ENCODE measurements at regions not wholly inside any gene's neighbourhood (a gene's known extent, or its start where the extent isn't known, plus 50 kb on each side); places are given as distances from the start of the nearest gene placed in this dataset.

DNA sequence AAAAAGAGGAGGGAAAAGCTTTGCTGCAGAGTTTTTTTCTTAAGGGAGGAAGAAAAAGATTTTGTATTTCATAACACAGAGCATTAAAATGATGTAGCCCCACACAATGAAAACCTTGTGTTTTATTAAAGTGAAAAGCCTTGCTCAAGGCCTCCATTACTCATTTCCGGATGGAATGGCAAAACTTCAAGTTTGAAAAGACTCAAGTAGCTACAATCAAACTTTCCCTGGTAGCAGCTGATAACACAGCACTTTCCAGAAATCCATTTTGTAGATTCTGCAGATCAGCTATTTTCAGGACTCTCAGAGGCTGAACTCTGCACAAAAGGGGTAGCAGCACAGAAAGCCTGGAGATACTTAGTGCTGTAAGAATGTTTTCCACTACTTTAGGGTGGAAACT lies 374.8 kb downstream of the NFIB start:
- Histone ChIP-seq H3K9ac (ENCODE audit: low read length) (no peak overlapping the region), H3K4me1 (ENCODE audit: insufficient read depth, low read length) (no peaks in the 10 kb centered on the region), H3K4me3 (ENCODE audit: low read depth in 1 of 2, low read length in 2 of 2) (no peak overlapping the region), H3K36me3 (ENCODE audit: insufficient read depth, low read length) (no peaks in the 10 kb centered on the region), H3K9me3 (ENCODE audit: low read length) (no peaks in the 10 kb centered on the region), H3K27me3 (ENCODE audit: control insufficient read depth in 1 of 2, insufficient read depth in 2 of 2, low read length in 2 of 2) (no peaks in the 10 kb centered on the region), H3K27ac (ENCODE audit: low read depth, low read length) (no peak overlapping the region)

DNA sequence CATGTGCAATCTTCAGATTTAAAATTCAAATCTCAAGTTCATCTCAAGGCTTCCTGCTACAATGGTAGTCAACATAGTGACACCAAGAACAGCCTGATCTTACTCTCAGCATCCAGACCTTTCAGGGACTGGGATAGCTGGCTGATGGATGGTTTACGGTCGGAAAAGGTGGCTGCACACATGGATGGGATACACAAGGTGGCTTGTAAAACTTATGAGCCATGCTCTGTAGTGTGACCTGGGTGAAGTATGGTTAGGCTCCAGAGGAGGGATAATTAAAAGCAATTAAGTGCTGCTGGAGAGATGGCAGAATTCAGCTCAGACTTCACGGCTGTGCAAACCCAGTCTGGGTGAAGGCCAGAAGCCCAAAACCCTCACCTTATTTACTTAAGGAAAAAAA lies 379.5 kb downstream of the NFIB start:
- no peaks in the 10 kb centered on the region for H3K9me3 ChIP-seq (ENCODE audit: low read length)
- no peak overlapping the region for H3K9ac ChIP-seq (ENCODE audit: low read length)
- no peak overlapping the region for H3K27ac ChIP-seq (ENCODE audit: low read depth, low read length)
- no peaks in the 10 kb centered on the region for H3K4me1 ChIP-seq (ENCODE audit: insufficient read depth, low read length)
- H3K27me3 ChIP-seq (ENCODE audit: control insufficient read depth in 1 of 2, insufficient read depth in 2 of 2, low read length in 2 of 2), result no peaks in the 10 kb centered on the region
- H3K4me3 ChIP-seq (ENCODE audit: low read depth in 1 of 2, low read length in 2 of 2), result no peak overlapping the region
- no peaks in the 10 kb centered on the region for H3K36me3 ChIP-seq (ENCODE audit: insufficient read depth, low read length)

DNA sequence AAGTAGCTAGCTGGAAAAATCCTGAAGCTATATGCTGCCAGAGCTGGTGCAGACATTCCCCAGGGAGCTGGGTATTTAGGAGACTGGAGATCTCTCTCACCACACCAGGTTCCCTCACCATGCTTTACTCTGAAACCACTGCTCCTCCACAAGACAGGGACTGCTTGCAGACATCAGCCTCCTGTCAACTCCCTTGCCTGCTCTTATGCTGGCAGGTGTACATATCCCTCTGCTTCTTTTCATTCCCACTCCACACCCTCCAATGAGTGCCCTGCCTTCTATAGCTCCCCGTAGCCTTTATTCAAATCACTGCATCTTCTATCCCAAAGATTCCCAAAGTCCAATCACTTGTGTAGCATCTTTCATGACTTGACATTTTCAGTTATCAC lies 380.7 kb downstream of the NFIB start:
- Histone ChIP-seq H3K9ac (ENCODE audit: low read length) (no peak overlapping the region), H3K27me3 (ENCODE audit: control insufficient read depth in 1 of 2, insufficient read depth in 2 of 2, low read length in 2 of 2) (no peaks in the 10 kb centered on the region), H3K4me1 (ENCODE audit: insufficient read depth, low read length) (no peaks in the 10 kb centered on the region), H3K36me3 (ENCODE audit: insufficient read depth, low read length) (no peaks in the 10 kb centered on the region), H3K27ac (ENCODE audit: low read depth, low read length) (no peak overlapping the region), H3K4me3 (ENCODE audit: low read depth in 1 of 2, low read length in 2 of 2) (no peak overlapping the region), H3K9me3 (ENCODE audit: low read length) (no peaks in the 10 kb centered on the region)

DNA sequence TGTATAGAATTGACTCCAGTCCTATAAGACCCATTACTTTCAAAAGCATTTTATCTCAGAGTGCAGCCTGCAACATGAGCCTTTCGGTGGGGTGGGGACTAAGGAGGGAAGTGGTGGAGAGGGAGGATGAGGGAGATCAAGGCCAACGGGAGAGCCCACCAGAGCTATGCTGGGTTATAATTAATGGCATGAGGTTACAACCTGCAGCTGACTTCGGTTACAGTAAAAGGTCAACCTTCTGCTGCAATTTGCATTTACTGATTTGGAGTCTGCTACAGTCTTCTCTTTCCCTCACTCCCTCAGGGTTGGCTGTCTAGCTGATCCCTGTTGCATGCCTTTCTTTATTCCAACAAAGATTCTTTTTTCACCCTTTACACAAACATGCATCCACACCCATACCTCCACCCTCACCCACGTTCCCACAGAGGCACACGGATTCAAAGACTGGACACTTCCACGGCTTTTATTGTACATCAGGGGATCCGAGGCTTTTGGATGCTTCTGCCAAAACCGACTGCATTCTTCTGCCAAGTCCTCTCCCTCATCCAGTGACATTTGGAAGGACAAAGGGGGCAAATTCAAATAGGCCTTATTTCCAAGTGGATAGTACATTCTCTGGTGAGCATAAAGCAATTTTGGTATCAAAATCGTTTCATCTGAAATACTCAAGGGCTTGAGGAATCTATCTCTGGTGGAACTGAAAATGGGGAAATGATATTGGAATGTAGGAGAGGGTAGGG lies 381.2 kb downstream of the NFIB start:
- H3K36me3 ChIP-seq (ENCODE audit: insufficient read depth, low read length), result no peaks in the 10 kb centered on the region

DNA sequence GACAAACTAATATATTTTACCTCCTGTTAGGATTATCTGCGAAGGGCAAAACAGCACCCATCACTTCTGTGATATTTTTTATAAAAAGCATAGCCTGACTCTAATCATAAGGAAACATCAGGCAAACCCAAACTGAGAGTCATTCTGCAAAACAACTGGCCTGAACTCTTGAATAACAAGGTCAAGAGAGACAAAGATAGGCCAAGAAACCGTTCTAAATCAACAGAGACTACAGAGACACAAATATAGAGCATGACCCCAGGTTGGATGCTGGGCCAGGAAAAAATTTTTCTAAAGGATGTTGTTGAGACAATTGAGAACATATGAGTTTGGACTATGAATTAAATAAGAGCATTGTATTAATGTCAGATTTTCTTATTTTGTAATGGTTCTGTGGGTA lies 384.9 kb downstream of the NFIB start:
- Histone ChIP-seq H3K9ac (ENCODE audit: low read length) (no peak overlapping the region), H3K4me1 (ENCODE audit: insufficient read depth, low read length) (no peaks in the 10 kb centered on the region), H3K36me3 (ENCODE audit: insufficient read depth, low read length) (no peaks in the 10 kb centered on the region), H3K27ac (ENCODE audit: low read depth, low read length) (no peak overlapping the region), H3K4me3 (ENCODE audit: low read depth in 1 of 2, low read length in 2 of 2) (no peak overlapping the region), H3K9me3 (ENCODE audit: low read length) (no peaks in the 10 kb centered on the region), H3K27me3 (ENCODE audit: control insufficient read depth in 1 of 2, insufficient read depth in 2 of 2, low read length in 2 of 2) (no peaks in the 10 kb centered on the region)

More for the DNA sequence above, 381.2 kb downstream of the NFIB start:
- H3K4me1 ChIP-seq (ENCODE audit: insufficient read depth, low read length), result no peaks in the 10 kb centered on the region
- H3K9ac ChIP-seq (ENCODE audit: low read length), result no peak overlapping the region
- H3K4me3 ChIP-seq (ENCODE audit: low read depth in 1 of 2, low read length in 2 of 2), result no peak overlapping the region
- no peaks in the 10 kb centered on the region for H3K9me3 ChIP-seq (ENCODE audit: low read length)
- no peak overlapping the region for H3K27ac ChIP-seq (ENCODE audit: low read depth, low read length)
- no peaks in the 10 kb centered on the region for H3K27me3 ChIP-seq (ENCODE audit: control insufficient read depth in 1 of 2, insufficient read depth in 2 of 2, low read length in 2 of 2)

DNA sequence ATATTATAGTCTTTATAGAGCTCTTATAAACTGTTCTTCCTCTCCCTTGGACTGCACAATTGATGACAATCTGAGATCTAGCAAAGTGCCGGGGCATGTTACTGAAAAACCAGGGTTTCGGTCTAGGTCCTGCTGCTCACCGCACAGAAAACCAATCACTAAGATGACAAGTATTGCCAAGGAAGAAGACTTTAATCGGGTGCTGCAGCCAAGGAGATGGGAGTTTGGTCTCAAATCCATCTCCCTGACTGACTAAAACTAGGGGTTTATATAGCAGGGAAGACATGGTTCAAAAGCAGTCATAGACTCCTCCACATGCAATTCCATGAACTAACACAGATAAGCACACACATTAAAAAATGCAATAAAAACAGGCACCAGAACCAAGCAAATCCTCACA lies 390.6 kb downstream of the NFIB start:
- no peaks in the 10 kb centered on the region for H3K27me3 ChIP-seq (ENCODE audit: control insufficient read depth in 1 of 2, insufficient read depth in 2 of 2, low read length in 2 of 2)
- no peaks in the 10 kb centered on the region for H3K36me3 ChIP-seq (ENCODE audit: insufficient read depth, low read length)
- H3K27ac ChIP-seq (ENCODE audit: low read depth, low read length), result no peak overlapping the region
- H3K4me3 ChIP-seq (ENCODE audit: low read depth in 1 of 2, low read length in 2 of 2), result no peak overlapping the region
- no peaks in the 10 kb centered on the region for H3K4me1 ChIP-seq (ENCODE audit: insufficient read depth, low read length)
- no peaks in the 10 kb centered on the region for H3K9me3 ChIP-seq (ENCODE audit: low read length)
- H3K9ac ChIP-seq (ENCODE audit: low read length), result no peak overlapping the region

DNA sequence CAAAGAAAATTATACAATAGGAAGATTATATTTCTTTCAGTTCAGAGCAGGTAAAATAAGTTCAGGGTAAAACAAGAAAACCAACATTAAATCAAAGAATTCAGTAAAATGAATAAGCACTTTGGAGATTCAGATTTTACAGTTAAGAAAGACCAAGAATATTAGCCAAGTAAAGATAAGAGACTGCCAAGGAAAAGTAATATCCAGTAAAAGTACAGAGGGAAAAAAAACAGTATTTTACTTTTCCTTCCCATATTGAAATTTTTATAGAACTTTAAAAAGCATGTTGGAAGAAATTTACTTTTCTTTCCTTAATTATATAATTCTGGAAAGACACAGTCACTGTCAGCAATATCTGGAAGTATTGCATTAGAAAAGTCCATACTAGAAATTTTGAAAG lies 393.4 kb downstream of the NFIB start:
- Histone ChIP-seq H3K4me3 (ENCODE audit: low read depth in 1 of 2, low read length in 2 of 2) (no peak overlapping the region), H3K27ac (ENCODE audit: low read depth, low read length) (no peak overlapping the region), H3K9ac (ENCODE audit: low read length) (no peak overlapping the region), H3K36me3 (ENCODE audit: insufficient read depth, low read length) (no peaks in the 10 kb centered on the region), H3K27me3 (ENCODE audit: control insufficient read depth in 1 of 2, insufficient read depth in 2 of 2, low read length in 2 of 2) (no peaks in the 10 kb centered on the region), H3K4me1 (ENCODE audit: insufficient read depth, low read length) (no peaks in the 10 kb centered on the region), H3K9me3 (ENCODE audit: low read length) (no peaks in the 10 kb centered on the region)

DNA sequence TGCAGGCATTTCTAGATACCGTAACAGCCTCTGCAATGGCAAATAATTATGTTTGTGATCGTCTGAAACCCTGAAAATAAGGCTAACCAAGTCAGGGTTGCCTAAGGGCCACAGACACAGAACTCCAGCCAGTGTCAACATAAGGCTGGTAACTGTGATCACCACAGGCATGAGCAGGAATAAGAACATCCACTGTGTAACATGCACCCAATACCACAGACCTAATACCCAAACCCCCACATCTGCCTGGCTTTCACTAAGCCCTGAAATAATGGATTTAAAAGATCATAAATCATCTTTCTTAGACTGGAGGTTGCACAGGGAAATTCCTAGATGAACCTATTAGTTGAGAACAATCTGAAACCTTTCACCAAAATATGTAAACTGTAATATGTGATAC lies 394.5 kb downstream of the NFIB start:
- no peaks in the 10 kb centered on the region for H3K9me3 ChIP-seq (ENCODE audit: low read length)
- H3K27me3 ChIP-seq (ENCODE audit: control insufficient read depth in 1 of 2, insufficient read depth in 2 of 2, low read length in 2 of 2), result no peaks in the 10 kb centered on the region
- no peak overlapping the region for H3K27ac ChIP-seq (ENCODE audit: low read depth, low read length)
- H3K36me3 ChIP-seq (ENCODE audit: insufficient read depth, low read length), result no peaks in the 10 kb centered on the region
- no peak overlapping the region for H3K9ac ChIP-seq (ENCODE audit: low read length)
- no peak overlapping the region for H3K4me3 ChIP-seq (ENCODE audit: low read depth in 1 of 2, low read length in 2 of 2)
- H3K4me1 ChIP-seq (ENCODE audit: insufficient read depth, low read length), result no peaks in the 10 kb centered on the region

DNA sequence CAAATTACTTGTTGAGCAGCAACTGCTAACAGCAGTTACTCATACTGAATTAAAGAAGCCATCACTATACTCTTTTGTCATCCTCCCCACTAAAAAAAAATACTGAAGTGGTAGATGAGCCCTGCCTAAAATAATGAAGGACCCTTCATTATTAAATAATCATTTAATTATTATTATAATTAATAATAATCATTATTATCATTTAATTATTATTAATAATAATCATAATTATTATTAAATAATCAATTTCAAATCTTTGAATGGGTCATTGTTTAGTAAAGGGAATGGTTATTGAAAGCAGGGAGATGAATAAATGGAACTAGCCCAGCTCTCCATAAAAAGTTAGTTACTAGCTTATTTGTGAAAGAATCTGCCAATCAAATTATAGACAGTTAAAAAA lies 396.4 kb downstream of the NFIB start:
- H3K9me3 ChIP-seq (ENCODE audit: low read length), result no peaks in the 10 kb centered on the region
- H3K27ac ChIP-seq (ENCODE audit: low read depth, low read length), result no peak overlapping the region
- no peaks in the 10 kb centered on the region for H3K4me1 ChIP-seq (ENCODE audit: insufficient read depth, low read length)
- no peak overlapping the region for H3K4me3 ChIP-seq (ENCODE audit: low read depth in 1 of 2, low read length in 2 of 2)
- H3K27me3 ChIP-seq (ENCODE audit: control insufficient read depth in 1 of 2, insufficient read depth in 2 of 2, low read length in 2 of 2), result no peaks in the 10 kb centered on the region
- H3K9ac ChIP-seq (ENCODE audit: low read length), result no peak overlapping the region
- no peaks in the 10 kb centered on the region for H3K36me3 ChIP-seq (ENCODE audit: insufficient read depth, low read length)

DNA sequence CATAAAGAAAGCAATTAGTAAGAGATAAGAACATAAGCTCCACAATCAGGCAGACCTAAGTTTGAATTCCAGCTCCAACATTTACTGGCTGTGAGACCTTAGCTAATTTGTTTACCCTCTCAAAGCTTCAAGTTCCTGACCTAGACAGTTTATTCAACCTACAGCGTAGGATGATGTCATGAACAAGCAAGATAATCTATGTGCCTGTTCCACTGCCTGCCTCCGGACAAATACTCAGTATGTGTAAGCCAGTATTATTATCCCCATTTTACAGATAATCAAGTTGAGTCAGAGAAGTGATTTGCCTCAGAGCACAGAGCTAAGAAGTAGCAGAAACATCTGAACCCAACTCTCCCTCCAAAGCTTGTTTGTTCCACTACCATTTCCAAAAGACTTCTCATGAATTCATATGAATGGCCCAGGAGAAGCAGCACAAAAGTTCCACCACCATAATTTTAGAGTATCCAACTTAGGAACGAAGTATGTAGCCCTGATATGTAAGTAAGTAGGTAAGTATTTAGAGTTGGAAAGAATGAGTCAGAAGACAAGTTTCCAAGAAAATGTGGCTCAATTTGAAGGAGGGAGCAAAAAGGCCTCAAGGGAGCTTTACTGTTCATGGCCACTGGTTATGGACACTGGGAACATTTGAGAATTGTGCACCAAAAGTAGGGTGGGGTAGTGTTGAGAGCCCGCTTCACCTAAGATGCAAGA lies 398.2 kb downstream of the NFIB start:
- H3K4me3 ChIP-seq (ENCODE audit: low read depth in 1 of 2, low read length in 2 of 2), result no peak overlapping the region
- H3K27ac ChIP-seq (ENCODE audit: low read depth, low read length), result no peak overlapping the region
- no peaks in the 10 kb centered on the region for H3K36me3 ChIP-seq (ENCODE audit: insufficient read depth, low read length)
- H3K4me1 ChIP-seq (ENCODE audit: insufficient read depth, low read length), result no peaks in the 10 kb centered on the region
- no peak overlapping the region for H3K9ac ChIP-seq (ENCODE audit: low read length)
- H3K27me3 ChIP-seq (ENCODE audit: control insufficient read depth in 1 of 2, insufficient read depth in 2 of 2, low read length in 2 of 2), result no peaks in the 10 kb centered on the region
- no peaks in the 10 kb centered on the region for H3K9me3 ChIP-seq (ENCODE audit: low read length)

DNA sequence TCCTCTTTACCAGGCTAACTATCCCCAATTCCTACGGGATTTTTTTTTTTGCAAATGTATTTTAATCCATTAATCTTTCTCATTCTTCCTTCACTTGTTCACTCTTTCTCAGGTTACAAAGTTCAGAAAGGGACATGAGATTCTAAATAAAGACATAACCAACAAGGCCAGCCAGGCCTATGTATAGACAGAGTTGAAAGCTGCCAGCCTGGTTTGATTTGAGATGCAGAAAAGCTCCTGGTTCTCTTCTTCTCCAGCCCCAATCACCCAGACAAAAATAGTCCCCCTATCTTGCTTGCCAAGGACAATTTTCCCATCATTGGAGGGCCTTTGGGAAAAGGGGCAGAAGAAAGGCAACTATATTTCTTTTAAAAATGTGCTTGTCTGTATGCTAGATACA lies 398.8 kb downstream of the NFIB start:
- no peak overlapping the region for H3K27ac ChIP-seq (ENCODE audit: low read depth, low read length)
- H3K36me3 ChIP-seq (ENCODE audit: insufficient read depth, low read length), result no peaks in the 10 kb centered on the region
- no peak overlapping the region for H3K9ac ChIP-seq (ENCODE audit: low read length)
- no peaks in the 10 kb centered on the region for H3K4me1 ChIP-seq (ENCODE audit: insufficient read depth, low read length)
- no peak overlapping the region for H3K4me3 ChIP-seq (ENCODE audit: low read depth in 1 of 2, low read length in 2 of 2)
- no peaks in the 10 kb centered on the region for H3K9me3 ChIP-seq (ENCODE audit: low read length)
- no peaks in the 10 kb centered on the region for H3K27me3 ChIP-seq (ENCODE audit: control insufficient read depth in 1 of 2, insufficient read depth in 2 of 2, low read length in 2 of 2)

DNA sequence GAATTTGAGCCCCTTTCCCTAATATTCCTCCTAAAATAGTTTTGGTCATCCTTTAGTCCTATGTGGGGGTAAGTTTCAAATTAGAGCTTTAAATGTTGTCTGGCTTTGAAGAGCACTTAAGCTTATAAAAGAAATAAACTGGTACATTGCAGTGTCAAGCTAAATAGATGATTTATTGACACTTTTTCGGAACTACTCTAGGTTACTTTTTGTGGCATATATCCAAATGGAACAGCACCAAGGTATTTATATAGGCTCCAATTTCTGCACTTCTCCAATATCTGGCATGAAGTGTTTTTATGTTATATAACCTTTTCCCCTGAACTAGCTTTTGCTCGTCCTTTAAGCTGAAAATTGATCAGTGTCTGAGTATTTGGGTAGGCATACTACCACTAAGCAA lies 402.5 kb downstream of the NFIB start:
- Histone ChIP-seq H3K9ac (ENCODE audit: low read length) (no peak overlapping the region), H3K27me3 (ENCODE audit: control insufficient read depth in 1 of 2, insufficient read depth in 2 of 2, low read length in 2 of 2) (no peaks in the 10 kb centered on the region), H3K4me3 (ENCODE audit: low read depth in 1 of 2, low read length in 2 of 2) (no peak overlapping the region), H3K9me3 (ENCODE audit: low read length) (no peaks in the 10 kb centered on the region), H3K27ac (ENCODE audit: low read depth, low read length) (no peak overlapping the region), H3K36me3 (ENCODE audit: insufficient read depth, low read length) (no peaks in the 10 kb centered on the region), H3K4me1 (ENCODE audit: insufficient read depth, low read length) (no peaks in the 10 kb centered on the region)
